ENCODE measurements at regions not wholly inside any gene's neighbourhood (a gene's known extent, or its start where the extent isn't known, plus 50 kb on each side); places are given as distances from the start of the nearest gene placed in this dataset.
"Not testable (repeated sequence)": the region's sequence is repeated elsewhere in the genome, so short reads cannot be mapped to it uniquely, and the experiment has no call there.

DNA sequence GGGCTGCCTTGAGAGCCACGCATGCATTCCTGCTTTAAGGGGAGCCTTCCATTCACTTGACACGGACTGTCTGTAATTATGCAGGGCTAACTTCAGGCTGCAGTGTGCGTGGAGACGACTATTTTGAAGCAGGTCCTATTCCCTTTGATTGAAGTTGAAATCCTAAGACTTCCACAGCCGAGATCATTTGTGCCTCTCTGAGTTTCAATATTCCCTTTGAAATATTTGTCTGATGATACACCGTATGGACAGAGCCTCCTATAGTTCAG is 585.2 kb downstream of the TTLL7 start:
- TF ChIP-seq, protein P1, sequence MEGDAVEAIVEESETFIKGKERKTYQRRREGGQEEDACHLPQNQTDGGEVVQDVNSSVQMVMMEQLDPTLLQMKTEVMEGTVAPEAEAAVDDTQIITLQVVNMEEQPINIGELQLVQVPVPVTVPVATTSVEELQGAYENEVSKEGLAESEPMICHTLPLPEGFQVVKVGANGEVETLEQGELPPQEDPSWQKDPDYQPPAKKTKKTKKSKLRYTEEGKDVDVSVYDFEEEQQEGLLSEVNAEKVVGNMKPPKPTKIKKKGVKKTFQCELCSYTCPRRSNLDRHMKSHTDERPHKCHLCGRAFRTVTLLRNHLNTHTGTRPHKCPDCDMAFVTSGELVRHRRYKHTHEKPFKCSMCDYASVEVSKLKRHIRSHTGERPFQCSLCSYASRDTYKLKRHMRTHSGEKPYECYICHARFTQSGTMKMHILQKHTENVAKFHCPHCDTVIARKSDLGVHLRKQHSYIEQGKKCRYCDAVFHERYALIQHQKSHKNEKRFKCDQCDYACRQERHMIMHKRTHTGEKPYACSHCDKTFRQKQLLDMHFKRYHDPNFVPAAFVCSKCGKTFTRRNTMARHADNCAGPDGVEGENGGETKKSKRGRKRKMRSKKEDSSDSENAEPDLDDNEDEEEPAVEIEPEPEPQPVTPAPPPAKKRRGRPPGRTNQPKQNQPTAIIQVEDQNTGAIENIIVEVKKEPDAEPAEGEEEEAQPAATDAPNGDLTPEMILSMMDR (IDR thresholded peaks at IDR 0.05), result not testable (repeated sequence)
- TF ChIP-seq POLR2AphosphoS5, EP300, POLR2A (IDR thresholded peaks at IDR 0.05): not testable (repeated sequence)

All from suprapubic skin (tissue), 4 donors.